GM12892 (cell line): ENCODE measurements at regions not wholly inside any gene's neighbourhood (a gene's known extent, or its start where the extent isn't known, plus 50 kb on each side); places are given as distances from the start of the nearest gene placed in this dataset.

Experiments used
- POLR2A ChIP-seq: IDR thresholded peaks from 2 replicates; pipeline ENCODE4 v1.6.1; 2011; ENCODE audit warnings: low read depth, low read length, control low read depth
- POLR2AphosphoS5 ChIP-seq: IDR thresholded peaks from 2 replicates; pipeline ENCODE4 v1.6.1; 2011; ENCODE audit warnings: low read depth, low read length, control low read depth
- TAF1 ChIP-seq: IDR thresholded peaks from 2 replicates; pipeline ENCODE4 v1.6.1; 2011; ENCODE audit warnings: low read depth, mild to moderate bottlenecking, control low read depth, low read length, borderline replicate concordance

- TF ChIP-seq POLR2A (no peak), POLR2AphosphoS5 (no peak), TAF1 (no peak)
These were observed 444.9 kb upstream of the B3GALT2 start for GRCh38 chr1:193631306-193631705.
